Stimulated activated CD8-positive, alpha-beta memory T cell treated with anti-CD3 and anti-CD28 coated beads, Interleukin-12 subunit alpha, Interleukin-12 subunit beta, amount 100 ng/mL, for 4 hours (primary cell): ENCODE measurements at regions not wholly inside any gene's neighbourhood (a gene's known extent, or its start where the extent isn't known, plus 50 kb on each side); places are given as distances from the start of the nearest gene placed in this dataset.
"Not testable (repeated sequence)": the region's sequence is repeated elsewhere in the genome, so short reads cannot be mapped to it uniquely, and the experiment has no call there.

Source experiments
- DNase-seq: peaks from one replicate; pipeline ENCODE4 v3.0.0-alpha.2; 2020; ENCODE audit warnings: low read depth

DNA sequence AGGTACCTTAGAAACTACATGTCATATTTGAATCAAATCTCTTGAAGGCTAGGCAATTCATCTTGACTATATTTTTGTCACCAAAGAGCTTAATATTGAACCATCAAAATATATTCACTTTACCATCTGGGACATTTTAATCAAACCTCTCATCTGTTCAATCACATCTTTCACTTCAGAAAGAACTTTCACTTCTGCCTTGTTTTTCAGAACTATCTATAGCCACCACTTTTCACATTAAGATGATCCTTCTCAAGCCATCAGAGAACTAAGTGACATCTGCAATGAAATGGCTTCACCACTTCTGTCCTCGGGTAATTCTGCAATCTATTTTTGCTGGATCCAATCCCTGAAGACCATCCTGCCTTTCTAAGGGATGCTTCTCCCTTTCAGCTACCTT is 57.8 kb downstream of the OR2B2 start:
- no peak for DNase-seq

DNA sequence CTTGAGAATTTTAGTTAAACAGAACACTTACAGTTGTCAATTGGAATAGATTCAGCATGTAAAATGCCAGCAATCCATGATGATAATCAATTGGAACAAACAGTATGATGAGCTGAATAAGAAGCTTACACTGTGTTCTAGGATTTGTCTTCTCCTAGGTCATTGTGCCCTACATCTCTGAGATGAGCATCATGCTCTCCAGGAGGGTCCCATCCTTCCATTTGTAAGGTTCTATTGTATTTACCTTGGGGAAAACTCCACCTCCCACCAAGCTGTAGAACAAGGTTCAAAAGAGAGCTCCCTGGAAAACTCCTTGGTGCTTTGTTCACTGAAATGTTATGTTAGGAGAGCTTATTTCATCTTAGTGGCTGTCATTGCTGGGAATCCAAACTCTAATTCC is 60.8 kb downstream of the OR2B2 start:
- DNase-seq = no peak

DNA sequence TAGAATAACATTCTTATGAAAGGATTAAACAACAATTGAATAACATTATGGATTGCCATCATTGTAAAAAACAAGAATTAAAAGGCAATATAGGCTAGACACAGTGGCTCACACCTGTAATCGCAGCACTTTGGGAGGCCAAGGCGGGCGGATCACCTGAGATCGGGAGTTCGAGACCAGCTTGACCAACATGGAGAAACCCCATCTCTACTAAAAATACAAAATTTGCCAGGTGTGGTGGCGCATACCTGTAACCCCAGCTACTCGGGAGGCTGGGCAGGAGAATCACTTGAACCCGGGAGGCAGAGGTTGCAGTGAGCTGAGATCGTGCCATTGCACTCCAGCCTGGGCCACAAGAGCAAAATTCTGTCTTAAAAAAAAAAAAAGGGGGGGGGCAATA is 63.2 kb downstream of the OR2B2 start:
- DNase-seq = not testable (repeated sequence)

DNA sequence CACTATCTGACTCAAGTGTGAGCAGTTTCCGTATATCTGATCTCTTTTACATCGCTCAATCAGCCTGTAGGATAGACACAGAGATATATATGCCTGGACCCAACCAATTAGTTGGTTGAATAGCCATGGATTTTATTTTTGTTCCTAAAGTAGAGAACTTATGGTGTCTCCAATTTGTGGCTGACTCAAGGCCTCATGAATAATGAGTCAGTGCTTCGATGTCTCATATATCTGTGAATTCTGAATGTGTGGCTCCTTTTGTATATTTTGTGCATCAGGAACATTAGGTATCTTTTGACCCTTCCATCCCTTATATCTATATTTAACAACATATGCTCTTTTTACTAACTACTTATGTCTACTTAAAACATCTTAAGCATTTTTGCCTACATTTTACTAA is 64.5 kb downstream of the OR2B2 start:
- DNase-seq = no peak

DNA sequence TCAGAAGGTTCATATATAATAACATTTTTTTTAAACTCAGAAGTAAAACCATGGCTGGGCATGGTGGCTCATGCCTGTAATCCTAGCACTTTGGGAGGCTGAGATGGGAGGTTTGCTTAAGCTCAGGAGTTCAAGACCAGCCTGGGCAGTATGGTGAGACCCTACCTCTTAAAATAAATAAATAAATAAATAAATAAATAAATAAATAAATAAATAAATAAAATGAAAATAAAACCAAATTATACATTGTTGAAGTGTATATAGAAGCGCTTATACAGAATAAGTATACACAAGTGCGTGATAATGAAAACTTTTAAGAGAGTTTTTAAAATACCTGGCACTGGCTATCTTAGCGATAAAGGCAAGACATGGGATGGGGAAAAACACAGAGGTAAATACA is 71.6 kb downstream of the OR2B2 start:
- no peak for DNase-seq

DNA sequence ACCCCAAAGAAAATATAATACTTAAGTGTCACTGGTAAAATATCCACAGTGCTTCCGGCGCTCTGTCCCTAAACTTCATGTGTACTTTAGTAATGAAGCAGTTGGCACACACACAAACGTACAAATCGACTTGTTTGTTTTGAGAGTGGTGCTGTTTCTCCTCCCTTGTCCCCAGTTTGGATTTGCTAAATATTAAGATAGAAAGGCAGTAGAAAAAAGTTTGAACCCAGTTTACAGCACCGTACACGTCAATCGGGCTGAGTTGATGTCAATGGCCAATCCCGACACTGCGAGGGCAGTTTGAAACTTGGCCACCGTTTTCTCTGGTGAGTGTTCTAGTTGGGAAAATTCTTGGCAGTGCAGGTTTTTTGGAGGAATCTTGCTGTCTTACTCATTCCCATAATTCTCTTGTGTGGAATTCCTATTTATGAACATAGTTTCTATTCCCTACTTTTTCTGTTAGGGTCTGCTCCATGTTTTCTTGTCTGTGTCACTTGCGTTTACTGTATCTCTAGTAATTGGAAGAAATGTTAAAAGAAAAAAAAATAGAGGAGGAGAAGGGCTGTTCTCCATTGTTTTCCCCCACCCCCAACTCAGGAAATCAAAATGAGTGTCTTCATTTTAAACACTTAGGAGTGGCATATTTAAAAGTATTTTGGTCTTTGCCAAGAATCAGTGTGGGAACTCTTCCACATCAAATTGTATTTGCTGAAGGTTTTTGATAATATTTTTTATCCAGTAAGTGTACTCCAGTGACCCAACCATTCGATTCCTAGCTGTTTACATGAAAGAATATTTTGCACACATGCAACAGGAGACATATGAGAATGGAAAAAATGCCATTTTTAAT is 72.3 kb downstream of the OR2B2 start:
- DNase-seq = no peak

DNA sequence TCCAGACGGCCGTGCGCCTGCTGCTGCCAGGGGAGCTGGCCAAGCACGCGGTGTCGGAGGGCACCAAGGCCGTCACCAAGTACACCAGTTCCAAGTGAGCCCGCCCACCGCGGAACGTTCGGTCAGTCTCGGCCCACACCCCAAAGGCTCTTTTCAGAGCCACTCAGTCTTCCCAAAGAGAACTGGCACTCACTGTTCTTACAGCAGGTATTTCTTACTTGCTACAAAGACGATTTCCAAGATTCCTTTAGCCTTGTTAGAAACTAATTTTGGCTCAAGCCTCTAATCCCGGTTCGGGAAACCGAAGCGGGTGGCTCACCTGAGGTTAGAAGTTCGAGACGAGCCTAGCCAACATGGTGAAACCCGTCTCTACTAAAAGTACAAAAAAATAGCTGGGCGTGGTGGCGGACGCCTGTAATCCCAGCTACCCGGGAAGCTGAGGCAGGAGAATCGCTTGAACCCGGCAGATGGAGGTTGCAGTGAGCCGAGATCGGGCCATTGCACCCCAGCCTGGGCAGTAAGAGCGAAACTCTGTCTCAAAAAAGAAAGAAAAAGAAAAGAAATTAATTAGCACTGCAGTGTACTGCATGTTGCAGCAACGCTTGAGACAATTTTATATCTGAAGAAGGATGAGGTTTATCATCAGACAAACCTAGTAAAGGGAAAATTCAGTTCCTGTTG is 73.1 kb downstream of the OR2B2 start:
- no peak for DNase-seq

DNA sequence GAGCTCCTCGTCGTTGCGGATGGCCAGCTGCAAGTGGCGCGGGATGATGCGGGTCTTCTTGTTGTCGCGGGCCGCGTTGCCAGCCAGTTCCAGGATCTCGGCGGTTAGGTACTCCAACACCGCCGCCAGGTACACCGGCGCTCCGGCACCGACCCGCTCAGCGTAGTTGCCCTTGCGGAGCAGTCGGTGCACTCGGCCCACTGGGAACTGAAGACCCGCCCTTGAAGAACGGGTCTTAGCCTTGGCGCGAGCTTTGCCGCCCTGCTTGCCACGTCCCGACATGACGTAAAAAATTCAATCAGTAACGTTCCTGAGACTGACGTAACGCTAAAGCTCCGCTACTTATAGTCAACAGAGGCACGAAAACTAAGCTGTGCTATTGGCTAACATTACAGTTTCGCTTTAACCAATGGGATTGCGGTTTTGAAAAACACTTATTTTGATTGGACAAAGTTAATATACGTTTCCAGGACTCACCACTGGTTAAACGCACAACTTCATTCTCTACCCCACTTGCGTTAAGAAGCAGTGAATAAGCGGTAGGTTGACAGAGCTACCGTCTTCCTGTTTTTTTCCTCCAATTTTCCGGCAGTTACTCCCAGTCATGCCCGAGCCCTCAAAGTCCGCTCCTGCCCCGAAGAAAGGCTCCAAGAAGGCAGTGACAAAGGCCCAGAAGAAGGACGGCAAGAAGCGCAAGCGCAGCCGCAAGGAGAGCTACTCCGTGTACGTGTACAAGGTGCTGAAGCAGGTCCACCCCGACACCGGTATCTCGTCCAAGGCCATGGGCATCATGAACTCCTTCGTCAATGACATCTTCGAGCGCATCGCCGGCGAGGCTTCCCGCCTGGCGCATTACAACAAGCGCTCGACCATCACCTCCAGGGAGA is 73.9 kb downstream of the OR2B2 start:
- peak; percentile 57 for DNase-seq

DNA sequence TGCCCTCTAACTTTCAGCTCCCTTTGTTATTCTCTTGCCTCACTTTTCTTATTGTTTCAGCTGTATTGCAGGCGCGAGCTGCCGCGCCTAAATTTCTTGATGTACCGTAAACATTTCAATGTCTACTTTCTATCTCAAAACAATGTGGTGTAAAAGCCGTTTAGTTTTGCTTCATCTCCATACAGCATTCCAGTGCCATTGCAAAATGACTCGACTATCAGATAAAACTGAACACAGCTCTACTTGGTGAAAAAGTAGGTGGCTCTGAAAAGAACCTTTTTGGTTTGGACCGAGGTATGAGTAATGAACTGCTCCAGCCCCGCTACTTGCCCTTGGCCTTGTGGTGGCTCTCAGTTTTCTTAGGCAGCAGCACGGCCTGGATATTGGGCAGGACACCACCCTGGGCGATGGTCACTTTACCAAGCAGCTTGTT is 74.6 kb downstream of the OR2B2 start:
- no peak for DNase-seq

DNA sequence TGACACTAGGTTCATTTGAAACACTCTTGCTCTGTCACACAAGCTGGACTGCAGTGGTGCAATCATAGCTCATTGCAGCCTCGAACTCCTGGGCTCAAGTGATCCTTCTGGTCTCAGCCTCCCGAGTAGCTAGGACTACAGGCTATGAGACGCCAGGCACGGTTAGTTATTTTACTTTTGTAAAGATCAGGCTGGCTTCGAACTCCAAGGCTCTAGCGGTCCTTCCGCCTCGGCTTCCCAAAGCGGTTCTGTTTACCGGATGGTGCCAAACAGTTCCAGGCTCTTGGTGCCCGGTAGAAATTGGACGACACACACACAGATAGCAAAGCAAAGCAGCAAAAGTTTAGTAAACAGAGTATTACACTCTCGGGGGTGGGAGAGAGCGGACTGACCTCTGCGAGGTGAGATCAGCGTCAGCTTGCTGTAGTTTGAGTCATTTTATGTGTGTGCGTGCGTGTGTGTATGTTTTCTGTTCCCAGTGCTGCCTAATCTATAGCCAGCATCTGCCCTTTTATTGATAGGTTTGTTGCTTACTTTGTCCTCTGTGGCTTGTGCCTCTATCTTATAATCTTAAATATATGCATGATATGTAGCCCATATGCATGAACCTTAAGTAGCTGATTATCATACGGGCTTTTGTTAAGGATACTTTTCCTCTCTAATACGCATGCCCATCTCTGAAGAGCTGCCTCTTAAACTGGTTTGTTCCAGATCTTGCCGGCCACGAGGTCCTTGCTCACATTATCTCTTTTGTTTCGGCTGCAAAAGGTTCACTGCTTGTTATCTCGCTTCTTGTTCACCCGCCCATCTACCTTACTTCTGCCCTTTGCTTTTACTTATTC is 75.2 kb downstream of the OR2B2 start:
- no peak for DNase-seq

DNA sequence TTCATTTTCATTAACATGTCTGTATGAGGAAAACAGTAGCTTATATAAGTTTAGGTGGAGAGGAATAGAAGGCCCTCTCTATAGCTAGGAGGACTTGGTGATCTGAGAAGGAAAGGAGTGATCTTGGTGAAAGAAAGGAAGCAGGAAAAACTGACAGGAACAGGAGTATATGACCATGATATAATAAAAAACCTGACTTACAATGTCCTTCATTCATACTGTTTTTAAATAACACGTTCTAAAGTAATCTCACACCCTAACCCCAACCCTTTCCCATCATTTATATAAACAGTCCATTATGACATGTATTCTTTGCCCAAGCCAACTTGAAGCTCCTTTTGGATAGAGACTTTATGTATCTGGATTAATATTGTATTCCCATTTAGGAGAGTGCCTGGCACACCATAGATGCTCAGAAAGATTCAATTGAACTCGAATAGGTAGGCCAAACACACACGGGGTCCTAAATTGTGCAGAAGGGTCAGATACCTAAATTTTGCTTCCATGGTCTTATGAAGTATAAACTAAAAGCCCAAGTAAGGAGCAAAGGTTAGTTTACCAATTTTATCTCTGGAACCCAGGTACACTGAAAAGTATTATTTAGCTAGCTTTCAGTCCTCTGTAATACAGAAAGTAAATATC is 75.9 kb downstream of the OR2B2 start:
- no peak for DNase-seq

DNA sequence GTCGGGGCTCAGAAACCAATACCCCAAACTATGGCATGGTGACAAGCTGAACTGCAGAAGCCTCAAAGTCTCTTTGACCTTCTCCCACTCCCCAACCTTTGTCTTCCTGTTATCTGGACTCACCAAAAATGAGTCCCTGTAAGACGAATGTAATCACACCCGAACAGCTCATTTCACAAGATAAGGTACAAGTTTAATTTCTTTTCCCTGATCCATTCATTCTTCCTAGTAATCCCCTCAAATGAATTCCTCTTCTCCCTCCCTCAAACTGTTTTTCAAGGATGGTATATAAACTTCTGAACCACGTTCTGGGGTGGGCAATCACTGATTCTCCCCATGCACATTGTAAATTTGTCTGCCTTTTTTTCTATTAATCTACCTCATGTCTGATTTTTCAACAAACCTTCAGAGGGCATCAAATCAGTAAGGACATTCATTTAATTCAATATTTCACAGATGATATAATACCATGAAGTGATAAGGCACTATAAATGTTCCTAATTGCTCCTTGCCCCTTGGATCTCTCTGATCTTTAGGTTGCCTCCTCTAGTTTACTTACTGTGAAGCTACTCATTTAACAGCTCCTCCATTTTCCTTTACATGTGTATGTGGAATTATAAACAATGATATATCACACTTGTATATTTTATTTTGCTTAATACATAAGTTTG is 77.2 kb downstream of the OR2B2 start:
- DNase-seq = no peak

DNA sequence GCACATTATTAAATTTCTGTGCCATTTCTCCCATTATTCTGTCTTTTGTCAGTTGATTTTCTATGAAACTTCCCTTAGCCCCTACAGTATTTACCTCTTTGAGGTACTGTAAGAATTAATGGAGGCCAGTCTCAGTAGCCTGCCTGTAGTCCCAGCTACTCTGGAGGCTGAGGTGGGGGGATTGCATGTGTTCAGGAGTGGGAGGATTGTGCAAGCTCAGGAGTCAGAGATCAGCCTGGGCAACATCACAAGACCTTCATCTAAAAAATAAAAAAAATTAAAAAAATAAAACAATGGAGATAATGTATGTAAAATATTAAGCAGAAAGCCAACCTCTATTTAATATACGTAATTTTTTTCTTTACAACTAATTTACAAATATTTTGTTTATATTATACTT is 77.8 kb downstream of the OR2B2 start:
- DNase-seq = no peak

DNA sequence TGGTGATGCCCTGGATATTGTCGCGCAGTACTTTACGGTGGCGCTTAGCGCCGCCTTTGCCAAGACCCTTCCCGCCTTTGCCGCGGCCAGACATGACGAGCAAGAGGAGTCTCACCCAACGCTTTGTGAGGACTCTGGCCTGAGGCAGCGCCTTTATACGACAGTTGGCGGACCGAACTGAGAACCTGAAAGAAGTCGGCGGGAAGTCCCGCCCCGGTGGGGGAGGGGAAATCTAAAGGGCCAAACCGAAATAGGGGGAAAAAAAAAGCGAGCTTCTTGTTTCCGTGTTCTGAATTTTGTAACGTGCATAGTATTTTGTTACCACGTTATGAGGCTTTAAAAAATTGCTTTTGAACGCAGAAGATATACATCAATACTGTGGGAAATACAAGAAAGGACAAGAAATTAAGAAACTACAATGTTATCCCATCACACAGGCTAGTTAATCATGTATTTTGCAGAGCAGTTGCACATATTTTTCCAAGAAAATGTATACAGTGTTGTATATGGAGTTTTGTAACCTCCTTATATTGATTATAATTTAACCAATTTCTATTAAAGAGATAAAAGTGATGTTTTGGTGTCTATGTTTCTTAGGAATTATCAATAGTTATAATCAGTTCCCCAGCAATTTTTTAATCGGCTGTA is 80.6 kb downstream of the OR2B2 start:
- peak; percentile 60 for DNase-seq

DNA sequence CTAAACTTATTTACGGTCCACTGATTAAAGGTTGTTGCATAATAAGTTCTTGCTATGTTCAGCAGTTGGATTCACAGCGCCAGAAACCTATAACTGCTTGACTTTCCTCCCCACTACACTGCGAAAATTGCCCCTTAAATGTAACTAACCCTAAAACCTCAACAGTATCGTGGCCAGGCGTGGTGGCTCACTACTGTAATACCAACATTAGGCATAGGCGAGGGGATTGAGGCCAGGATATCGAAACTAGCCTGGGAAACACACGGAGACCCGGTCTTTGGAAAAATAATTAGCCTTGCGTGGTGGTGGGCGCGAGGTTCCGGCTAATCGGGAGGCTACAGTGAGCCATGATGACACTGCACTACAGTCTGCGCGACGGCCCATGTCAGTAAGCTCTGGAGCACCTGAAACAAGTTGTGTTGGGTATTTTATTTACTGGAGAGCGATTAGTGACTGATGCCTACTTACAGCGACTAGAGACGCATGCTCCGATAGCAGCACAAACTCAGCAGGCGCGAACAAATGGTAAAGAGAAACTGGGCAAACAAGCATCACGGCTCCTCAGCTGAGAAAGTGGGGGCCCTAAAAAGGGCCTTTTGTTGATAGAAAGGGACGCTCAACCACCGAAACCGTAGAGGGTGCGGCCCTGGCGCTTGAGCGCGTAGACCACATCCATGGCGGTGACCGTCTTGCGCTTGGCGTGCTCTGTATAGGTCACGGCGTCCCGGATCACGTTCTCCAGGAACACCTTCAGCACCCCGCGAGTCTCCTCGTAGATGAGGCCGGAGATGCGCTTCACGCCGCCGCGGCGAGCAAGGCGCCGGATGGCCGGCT is 81.4 kb downstream of the OR2B2 start:
- not testable (repeated sequence) for DNase-seq

DNA sequence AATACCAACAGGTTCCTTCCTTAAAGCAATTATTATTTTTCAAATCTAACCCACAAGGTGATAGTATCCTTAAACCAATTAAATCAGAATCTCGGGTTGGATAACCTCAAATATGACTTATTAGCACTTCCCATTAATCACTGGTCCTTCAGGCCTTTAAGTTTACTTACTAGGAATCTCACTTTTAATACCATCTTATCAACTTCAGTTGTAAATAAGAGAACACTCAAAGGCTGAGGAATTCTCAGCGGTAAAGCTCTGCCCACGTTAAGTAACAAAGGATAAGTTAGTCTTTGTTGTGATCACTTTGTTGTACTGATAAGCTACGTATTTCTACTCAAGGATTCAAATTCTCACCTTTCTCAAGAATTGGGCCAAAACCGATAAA is 82.0 kb downstream of the OR2B2 start:
- no peak for DNase-seq

DNA sequence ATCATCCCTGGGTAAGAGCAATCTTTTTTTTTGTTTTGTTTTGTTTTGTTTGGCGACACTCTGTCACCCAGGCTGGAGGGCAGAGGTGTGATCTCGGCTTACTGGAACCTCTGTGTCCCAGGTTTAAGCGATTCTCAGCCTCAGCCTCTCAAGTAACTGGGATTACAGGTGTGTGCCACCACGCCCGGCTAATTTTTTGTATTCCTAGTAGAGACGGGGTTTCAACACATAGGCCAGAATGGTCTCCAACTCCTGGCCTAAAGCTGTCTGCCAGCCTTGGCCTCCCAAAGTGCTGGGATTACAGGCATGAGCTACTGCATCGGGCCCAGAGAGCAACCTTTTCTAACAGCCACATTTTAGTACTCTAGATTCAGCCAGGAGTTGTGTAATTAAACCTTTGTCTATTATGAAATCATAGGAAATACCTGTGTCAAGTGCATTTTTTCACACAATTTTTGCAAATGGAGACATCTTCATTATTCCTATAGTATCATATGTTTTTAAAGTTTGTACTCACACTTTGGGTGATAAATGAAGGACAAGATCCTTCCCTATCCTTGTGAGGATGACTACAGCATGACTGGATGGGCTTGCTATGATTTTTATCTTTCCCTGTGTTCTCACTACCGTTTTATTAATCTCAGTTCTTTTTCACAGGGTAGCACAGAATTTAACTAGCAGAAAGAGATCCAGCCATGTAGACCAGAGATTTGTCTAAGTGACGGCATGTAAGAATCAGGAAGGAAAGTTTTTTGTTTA is 82.6 kb downstream of the OR2B2 start:
- no peak for DNase-seq

DNA sequence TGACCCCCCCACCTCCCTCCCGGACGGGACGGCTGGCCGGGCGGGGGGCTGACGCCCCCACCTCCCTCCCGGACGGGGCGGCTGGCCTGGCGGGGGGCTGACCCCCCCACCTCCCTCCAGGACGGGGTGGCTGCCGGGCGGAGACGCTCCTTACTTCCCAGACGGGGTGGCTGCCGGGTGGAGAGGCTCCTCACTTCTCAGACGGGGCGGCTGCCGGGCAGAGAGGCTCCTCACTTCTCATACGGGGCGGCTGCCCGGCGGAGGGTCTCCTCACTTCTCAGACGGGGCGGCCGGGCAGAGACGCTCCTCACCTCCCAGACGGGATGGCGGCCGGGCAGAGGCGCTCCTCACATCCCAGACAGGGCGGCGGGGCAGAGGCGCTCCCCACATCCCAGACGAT is 84.7 kb downstream of the OR2B2 start:
- DNase-seq = not testable (repeated sequence)
